Activated CD8-positive, alpha-beta T cell treated with anti-CD3 and anti-CD28 coated beads for 36 hours (primary cell): ENCODE measurements at regions not wholly inside any gene's neighbourhood (a gene's known extent, or its start where the extent isn't known, plus 50 kb on each side); places are given as distances from the start of the nearest gene placed in this dataset.

Experiments
- ATAC-seq: fragments of 200-7000 bp; cut with Tn5 transposase; one replicate; pipeline ENCODE4 v1.10.0; 2021; ENCODE audit warnings: mild to moderate bottlenecking, moderate library complexity
- CTCF ChIA-PET: fragments of 350-600 bp; sonication (Branson Sonifier 250); formaldehyde crosslinking; loops from one replicate; lab custom pipeline; 2021; ENCODE audit warnings: antibody characterized with exemption; lab: Charles Lee
- POLR2A ChIA-PET: fragments of 350-600 bp; sonication (Branson Sonifier 250); formaldehyde crosslinking; loops from one replicate; lab custom pipeline; 2021; ENCODE audit warnings: antibody characterized with exemption; lab: Charles Lee
- DNase-seq: peaks from one replicate; pipeline ENCODE4 v3.0.0-alpha.2; 2020
- H3K27ac Mint-ChIP-seq: one replicate; pipeline ENCODE4 v1.8.0; 2021; ENCODE audit warnings: mild to moderate bottlenecking, mixed read lengths
- H3K27me3 Mint-ChIP-seq: one replicate; pipeline ENCODE4 v1.8.0; 2021; ENCODE audit warnings: mixed read lengths
- H3K36me3 Mint-ChIP-seq: one replicate; pipeline ENCODE4 v1.8.0; 2021; ENCODE audit warnings: low read depth, mixed read lengths
- H3K4me1 Mint-ChIP-seq: one replicate; pipeline ENCODE4 v1.8.0; 2021; ENCODE audit warnings: low read depth, mixed read lengths
- H3K4me3 Mint-ChIP-seq: one replicate; pipeline ENCODE4 v1.8.0; 2021; ENCODE audit warnings: mild to moderate bottlenecking, moderate library complexity, mixed read lengths
- H3K9me3 Mint-ChIP-seq: one replicate; pipeline ENCODE4 v1.8.0; 2021; ENCODE audit warnings: mixed read lengths
- CTCF ChIP-seq: fragments of 200-600 bp; IDR thresholded peaks from one replicate; pipeline ENCODE4 v1.8.0; 2022; ENCODE audit warnings: antibody characterized with exemption, mild to moderate bottlenecking
- intact Hi-C: fragments of 100-400 bp; cut with micrococcal nuclease; formaldehyde crosslinking; loops from one replicate; pipeline ENCODE4 v1.10.0; 2022

GRCh38 chr13:62185631-62186255, 770.1 kb upstream of the PCDH20 start:
- intact Hi-C loops = no loop called here
- H3K27me3 Mint-ChIP-seq = no peaks in the 10 kb centered on the region
- TF ChIP-seq CTCF = no peak
- ChIA-PET CTCF (no interaction called here), POLR2A (no interaction called here)
- DNase-seq = no peak
- no peaks in the 10 kb centered on the region for H3K36me3 Mint-ChIP-seq
- no peaks in the 10 kb centered on the region for H3K4me1 Mint-ChIP-seq
- H3K4me3 Mint-ChIP-seq = no peak overlapping the region
- no peak overlapping the region for H3K27ac Mint-ChIP-seq
- ATAC-seq = no peak
- peaks cover 5% of the 10 kb centered on the region for H3K9me3 Mint-ChIP-seq

GRCh38 chr13:62176051-62176450, 760.4 kb upstream of the PCDH20 start:
- TF ChIP-seq CTCF = no peak
- Mint-ChIP-seq H3K9me3 (peaks cover 5% of the 10 kb centered on the region), H3K36me3 (no peaks in the 10 kb centered on the region), H3K27me3 (no peaks in the 10 kb centered on the region), H3K4me1 (no peaks in the 10 kb centered on the region), H3K4me3 (no peak overlapping the region), H3K27ac (no peak overlapping the region)
- no peak for DNase-seq
- CTCF ChIA-PET = no interaction called here
- POLR2A ChIA-PET = no interaction called here
- no peak for ATAC-seq
- intact Hi-C loops = no loop called here

DNA sequence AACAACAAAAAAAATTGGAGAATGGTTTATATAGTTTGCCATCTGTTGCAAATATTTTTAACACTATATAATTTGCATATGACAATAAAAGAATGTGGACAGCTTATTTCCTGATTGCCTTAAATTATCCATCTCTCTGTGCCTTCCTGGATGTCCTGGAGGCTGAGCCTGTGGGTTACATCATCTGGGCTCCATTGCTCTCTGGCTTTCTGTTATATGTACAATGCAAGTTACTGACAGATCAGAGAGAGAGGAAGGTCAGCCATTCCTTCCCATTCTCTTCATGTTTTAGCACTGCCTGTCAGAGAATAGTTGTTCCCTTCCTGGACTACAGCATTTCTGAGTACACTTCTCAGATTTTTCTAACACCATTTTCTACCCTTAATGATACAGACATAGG, 758.3 kb upstream of the PCDH20 start:
- no peak for TF ChIP-seq CTCF
- no peak overlapping the region for H3K4me3 Mint-ChIP-seq
- intact Hi-C loops = no loop called here
- H3K4me1 Mint-ChIP-seq = no peaks in the 10 kb centered on the region
- no peak overlapping the region for H3K27ac Mint-ChIP-seq
- ATAC-seq (no peak), DNase-seq (no peak)
- H3K27me3 Mint-ChIP-seq = no peaks in the 10 kb centered on the region
- H3K9me3 Mint-ChIP-seq = peaks cover 9% of the 10 kb centered on the region
- no peaks in the 10 kb centered on the region for H3K36me3 Mint-ChIP-seq
- POLR2A ChIA-PET = no interaction called here
- CTCF ChIA-PET = no interaction called here

DNA sequence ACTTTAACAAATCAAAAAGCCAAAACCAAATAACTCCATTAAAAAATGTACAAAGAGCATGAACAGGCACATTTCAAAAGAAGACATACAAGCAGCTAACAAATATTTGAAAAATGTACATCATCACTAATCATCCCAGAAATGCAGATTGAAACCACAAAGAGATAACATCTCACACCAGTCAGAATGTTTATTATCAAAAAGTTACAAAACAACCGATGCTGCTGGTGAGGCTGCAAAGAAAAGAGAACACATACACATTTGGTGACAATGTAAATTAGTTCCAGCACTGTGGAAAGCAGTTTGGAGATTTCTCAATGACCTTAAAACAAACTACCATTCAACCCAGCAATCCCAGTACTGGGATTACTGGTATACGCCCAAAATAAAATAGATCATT, 756.0 kb upstream of the PCDH20 start:
- Mint-ChIP-seq H3K36me3 (no peaks in the 10 kb centered on the region), H3K4me1 (no peaks in the 10 kb centered on the region), H3K27ac (no peak overlapping the region), H3K27me3 (no peaks in the 10 kb centered on the region), H3K4me3 (no peak overlapping the region), H3K9me3 (peaks cover 7% of the 10 kb centered on the region)
- ChIA-PET CTCF (no interaction called here), POLR2A (no interaction called here)
- ATAC-seq = no peak
- intact Hi-C loops = no loop called here
- no peak for TF ChIP-seq CTCF
- DNase-seq = no peak

DNA sequence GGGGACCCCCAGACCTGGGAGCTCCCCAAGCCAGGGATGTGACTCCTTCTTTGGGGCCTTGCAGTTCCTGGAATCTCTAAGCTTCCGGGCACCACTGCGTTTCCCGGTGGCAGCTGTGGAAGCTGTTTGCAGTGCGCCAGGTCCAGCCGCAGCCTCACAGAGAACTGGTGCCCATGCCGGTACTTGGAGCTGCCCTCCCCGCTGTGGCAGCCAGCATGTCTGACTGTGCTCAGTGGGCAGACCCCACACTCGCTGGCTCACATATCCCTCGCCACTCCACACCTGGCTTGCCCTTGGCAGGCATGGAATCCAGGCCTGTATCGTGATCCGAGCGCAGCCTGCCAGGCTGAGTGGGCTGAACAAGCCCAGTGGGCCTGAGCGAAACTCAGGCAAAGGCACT, 753.2 kb upstream of the PCDH20 start:
- Mint-ChIP-seq H3K9me3 (peaks cover 8% of the 10 kb centered on the region), H3K27me3 (no peaks in the 10 kb centered on the region), H3K27ac (no peak overlapping the region), H3K36me3 (no peaks in the 10 kb centered on the region), H3K4me1 (no peaks in the 10 kb centered on the region), H3K4me3 (no peak overlapping the region)
- TF ChIP-seq CTCF = no peak
- intact Hi-C loops = no loop called here
- DNase-seq (no peak), ATAC-seq (no peak)
- ChIA-PET POLR2A (no interaction called here), CTCF (no interaction called here)
